AG09319 (cell line): ENCODE measurements at regions not wholly inside any gene's neighbourhood (a gene's known extent, or its start where the extent isn't known, plus 50 kb on each side); places are given as distances from the start of the nearest gene placed in this dataset.

Experiments
- DNase-seq: peaks from one replicate; pipeline ENCODE4 v3.0.0-alpha.2; 2010; ENCODE audit warnings: low read depth; ENCODE audit errors: extremely low read depth
- TF ChIP-seq, protein P1 (sequence below): IDR thresholded peaks from 2 replicates; pipeline ENCODE4 v1.5.1; 2011; ENCODE audit warnings: low read depth, mild to moderate bottlenecking, inconsistent platforms, low read length, moderate library complexity

GRCh38 chr12:58186401-58186800 is 245.0 kb downstream of the ATP23 start:
- no peak for DNase-seq

GRCh38 chr12:58186914-58187313 is 245.5 kb downstream of the ATP23 start:
- TF ChIP-seq, protein P1, sequence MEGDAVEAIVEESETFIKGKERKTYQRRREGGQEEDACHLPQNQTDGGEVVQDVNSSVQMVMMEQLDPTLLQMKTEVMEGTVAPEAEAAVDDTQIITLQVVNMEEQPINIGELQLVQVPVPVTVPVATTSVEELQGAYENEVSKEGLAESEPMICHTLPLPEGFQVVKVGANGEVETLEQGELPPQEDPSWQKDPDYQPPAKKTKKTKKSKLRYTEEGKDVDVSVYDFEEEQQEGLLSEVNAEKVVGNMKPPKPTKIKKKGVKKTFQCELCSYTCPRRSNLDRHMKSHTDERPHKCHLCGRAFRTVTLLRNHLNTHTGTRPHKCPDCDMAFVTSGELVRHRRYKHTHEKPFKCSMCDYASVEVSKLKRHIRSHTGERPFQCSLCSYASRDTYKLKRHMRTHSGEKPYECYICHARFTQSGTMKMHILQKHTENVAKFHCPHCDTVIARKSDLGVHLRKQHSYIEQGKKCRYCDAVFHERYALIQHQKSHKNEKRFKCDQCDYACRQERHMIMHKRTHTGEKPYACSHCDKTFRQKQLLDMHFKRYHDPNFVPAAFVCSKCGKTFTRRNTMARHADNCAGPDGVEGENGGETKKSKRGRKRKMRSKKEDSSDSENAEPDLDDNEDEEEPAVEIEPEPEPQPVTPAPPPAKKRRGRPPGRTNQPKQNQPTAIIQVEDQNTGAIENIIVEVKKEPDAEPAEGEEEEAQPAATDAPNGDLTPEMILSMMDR = no peak
- no peak for DNase-seq

More at GRCh38 chr12:58186401-58186800, 245.0 kb downstream of the ATP23 start:
- TF ChIP-seq, protein P1 = no peak

GRCh38 chr12:58189030-58189429 is 247.7 kb downstream of the ATP23 start:
- TF ChIP-seq, protein P1 = no peak
- DNase-seq = no peak

GRCh38 chr12:58189893-58190292 is 248.5 kb downstream of the ATP23 start:
- DNase-seq = no peak
- TF ChIP-seq, protein P1 = no peak

GRCh38 chr12:58190618-58191017 is 249.3 kb downstream of the ATP23 start:
- TF ChIP-seq, protein P1 = no peak
- DNase-seq = no peak

- TF ChIP-seq, protein P1 = no peak
- DNase-seq = no peak
Observed at GRCh38 chr12:58196971-58197370, 255.6 kb downstream of the ATP23 start.

DNA sequence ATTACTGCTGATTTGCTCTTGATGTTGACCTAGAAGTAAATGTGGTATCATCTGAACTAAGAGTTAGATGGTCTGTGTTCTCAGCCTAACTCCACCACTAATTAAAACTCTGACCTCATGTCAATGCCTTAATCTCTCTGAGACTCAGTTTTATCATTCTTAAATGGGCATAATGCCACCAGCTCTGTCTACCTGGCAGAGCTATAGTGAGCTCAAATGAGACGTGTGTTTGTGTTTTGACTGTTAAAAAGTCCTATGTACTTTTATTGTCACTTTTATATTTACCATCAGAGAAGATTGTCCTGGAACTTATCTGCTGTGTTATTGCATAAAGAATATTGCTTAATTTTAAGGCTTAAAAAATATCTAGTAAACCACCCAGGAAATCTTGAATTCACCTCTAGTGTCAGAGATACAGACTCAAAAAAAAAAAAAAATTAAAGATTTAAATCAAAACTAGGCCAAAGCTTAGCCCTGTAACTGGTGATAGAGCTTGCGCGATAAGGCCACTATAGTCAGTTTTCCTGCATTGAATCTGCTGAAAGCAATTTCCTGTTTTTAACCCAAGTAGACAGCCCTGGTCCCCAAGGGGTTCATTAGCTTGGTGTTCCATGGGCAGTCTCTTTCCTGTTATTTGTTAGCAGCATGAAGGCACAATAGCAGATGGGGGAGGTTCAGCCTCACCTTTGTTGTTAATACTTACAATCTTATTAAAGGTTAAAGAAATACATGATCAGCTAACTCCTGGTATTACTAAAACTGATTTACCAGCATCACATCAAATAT is 261.8 kb downstream of the ATP23 start:
- TF ChIP-seq, protein P1 = no peak
- DNase-seq = no peak
